ENCODE measurements at regions not wholly inside any gene's neighbourhood (a gene's known extent, or its start where the extent isn't known, plus 50 kb on each side); places are given as distances from the start of the nearest gene placed in this dataset.

DNA sequence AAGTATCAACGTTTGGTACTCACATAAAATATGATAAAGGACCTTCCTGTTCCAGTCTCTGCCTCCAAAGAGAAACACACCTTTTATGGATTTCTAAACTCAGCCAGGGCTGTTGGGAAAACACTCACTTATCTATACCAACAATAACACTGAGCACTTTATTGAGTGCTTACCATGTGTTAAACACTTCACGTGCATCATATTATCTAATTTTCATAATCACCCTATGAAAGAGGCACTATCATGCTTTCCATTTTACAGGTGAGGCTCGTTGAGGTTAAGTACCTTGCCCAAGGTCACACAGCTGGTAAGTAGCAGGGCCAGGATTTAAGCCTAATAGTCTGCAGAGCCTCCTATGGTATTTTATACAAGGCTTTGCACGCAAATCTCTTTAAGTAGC lies 251.5 kb upstream of the SOX9 start:
- Histone ChIP-seq H3K4me2 (no peak overlapping the region), H2AFZ (0 out of 2 replicates have a peak overlapping the region, but pooled peaks have one; percentile 8), H3K27me3 (ENCODE audit: insufficient read depth) (no peaks in the 10 kb centered on the region), H3K4me3 (no peak overlapping the region), H3K27ac (ENCODE audit: low read depth) (no peak overlapping the region), H3K9me2 (ENCODE audit: insufficient read depth) (no peaks in the 10 kb centered on the region), H3K79me2 (replicated peaks; ENCODE audit: insufficient read depth) (no peaks in the 10 kb centered on the region), H3K4me1 (ENCODE audit: insufficient read depth) (no peaks in the 10 kb centered on the region), H3F3A (replicated peaks; ENCODE audit: low read depth) (no peaks in the 10 kb centered on the region), H3K36me3 (ENCODE audit: insufficient read depth) (no peaks in the 10 kb centered on the region), H4K20me1 (replicated peaks; ENCODE audit: insufficient read depth) (no peaks in the 10 kb centered on the region)
- no peak for ATAC-seq
- no peaks in the 10 kb centered on the region for H3K36me3 Mint-ChIP-seq (ENCODE audit: low read depth)
- TF ChIP-seq, protein P1, sequence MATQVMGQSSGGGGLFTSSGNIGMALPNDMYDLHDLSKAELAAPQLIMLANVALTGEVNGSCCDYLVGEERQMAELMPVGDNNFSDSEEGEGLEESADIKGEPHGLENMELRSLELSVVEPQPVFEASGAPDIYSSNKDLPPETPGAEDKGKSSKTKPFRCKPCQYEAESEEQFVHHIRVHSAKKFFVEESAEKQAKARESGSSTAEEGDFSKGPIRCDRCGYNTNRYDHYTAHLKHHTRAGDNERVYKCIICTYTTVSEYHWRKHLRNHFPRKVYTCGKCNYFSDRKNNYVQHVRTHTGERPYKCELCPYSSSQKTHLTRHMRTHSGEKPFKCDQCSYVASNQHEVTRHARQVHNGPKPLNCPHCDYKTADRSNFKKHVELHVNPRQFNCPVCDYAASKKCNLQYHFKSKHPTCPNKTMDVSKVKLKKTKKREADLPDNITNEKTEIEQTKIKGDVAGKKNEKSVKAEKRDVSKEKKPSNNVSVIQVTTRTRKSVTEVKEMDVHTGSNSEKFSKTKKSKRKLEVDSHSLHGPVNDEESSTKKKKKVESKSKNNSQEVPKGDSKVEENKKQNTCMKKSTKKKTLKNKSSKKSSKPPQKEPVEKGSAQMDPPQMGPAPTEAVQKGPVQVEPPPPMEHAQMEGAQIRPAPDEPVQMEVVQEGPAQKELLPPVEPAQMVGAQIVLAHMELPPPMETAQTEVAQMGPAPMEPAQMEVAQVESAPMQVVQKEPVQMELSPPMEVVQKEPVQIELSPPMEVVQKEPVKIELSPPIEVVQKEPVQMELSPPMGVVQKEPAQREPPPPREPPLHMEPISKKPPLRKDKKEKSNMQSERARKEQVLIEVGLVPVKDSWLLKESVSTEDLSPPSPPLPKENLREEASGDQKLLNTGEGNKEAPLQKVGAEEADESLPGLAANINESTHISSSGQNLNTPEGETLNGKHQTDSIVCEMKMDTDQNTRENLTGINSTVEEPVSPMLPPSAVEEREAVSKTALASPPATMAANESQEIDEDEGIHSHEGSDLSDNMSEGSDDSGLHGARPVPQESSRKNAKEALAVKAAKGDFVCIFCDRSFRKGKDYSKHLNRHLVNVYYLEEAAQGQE (IDR thresholded peaks at IDR 0.05; ENCODE audit: unreplicated experiment): no peak
- TF ChIP-seq, protein P2, sequence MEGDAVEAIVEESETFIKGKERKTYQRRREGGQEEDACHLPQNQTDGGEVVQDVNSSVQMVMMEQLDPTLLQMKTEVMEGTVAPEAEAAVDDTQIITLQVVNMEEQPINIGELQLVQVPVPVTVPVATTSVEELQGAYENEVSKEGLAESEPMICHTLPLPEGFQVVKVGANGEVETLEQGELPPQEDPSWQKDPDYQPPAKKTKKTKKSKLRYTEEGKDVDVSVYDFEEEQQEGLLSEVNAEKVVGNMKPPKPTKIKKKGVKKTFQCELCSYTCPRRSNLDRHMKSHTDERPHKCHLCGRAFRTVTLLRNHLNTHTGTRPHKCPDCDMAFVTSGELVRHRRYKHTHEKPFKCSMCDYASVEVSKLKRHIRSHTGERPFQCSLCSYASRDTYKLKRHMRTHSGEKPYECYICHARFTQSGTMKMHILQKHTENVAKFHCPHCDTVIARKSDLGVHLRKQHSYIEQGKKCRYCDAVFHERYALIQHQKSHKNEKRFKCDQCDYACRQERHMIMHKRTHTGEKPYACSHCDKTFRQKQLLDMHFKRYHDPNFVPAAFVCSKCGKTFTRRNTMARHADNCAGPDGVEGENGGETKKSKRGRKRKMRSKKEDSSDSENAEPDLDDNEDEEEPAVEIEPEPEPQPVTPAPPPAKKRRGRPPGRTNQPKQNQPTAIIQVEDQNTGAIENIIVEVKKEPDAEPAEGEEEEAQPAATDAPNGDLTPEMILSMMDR (conservative IDR thresholded peaks at IDR 0.05; ENCODE audit: low read depth in 2 of 2): no peak
- TF ChIP-seq JUNB (IDR thresholded peaks at IDR 0.05; ENCODE audit: unreplicated experiment) (no peak), EZH2phosphoT487 (IDR thresholded peaks at IDR 0.05; ENCODE audit: unreplicated experiment) (no peak), CREB1 (CRISPR knock-in tag; IDR thresholded peaks at IDR 0.05; ENCODE audit: low read depth) (no peak), NANOG (IDR thresholded peaks at IDR 0.05; ENCODE audit: borderline replicate concordance) (no peak), ETS1 (IDR thresholded peaks at IDR 0.05) (no peak), EZH2 (IDR thresholded peaks at IDR 0.05; ENCODE audit: low read depth, unreplicated experiment) (no peak)
- H3K27ac Mint-ChIP-seq: no peak overlapping the region
- no peak for DNase-seq (ENCODE audit: low spot score)
- H3K4me3 Mint-ChIP-seq: no peak overlapping the region
- no peaks in the 10 kb centered on the region for H3K9me3 Mint-ChIP-seq
- peaks cover 3% of the 10 kb centered on the region for H3K27me3 Mint-ChIP-seq (ENCODE audit: insufficient read depth, low read depth, poor library complexity)
- H3K4me1 Mint-ChIP-seq: no peaks in the 10 kb centered on the region; the same call in 2 of the 3 replicates

Measured in GM23338 (cell line).